ENCODE measurements at regions not wholly inside any gene's neighbourhood (a gene's known extent, or its start where the extent isn't known, plus 50 kb on each side); places are given as distances from the start of the nearest gene placed in this dataset.
"Not testable (repeated sequence)": the region's sequence is repeated elsewhere in the genome, so short reads cannot be mapped to it uniquely, and the experiment has no call there.

DNA sequence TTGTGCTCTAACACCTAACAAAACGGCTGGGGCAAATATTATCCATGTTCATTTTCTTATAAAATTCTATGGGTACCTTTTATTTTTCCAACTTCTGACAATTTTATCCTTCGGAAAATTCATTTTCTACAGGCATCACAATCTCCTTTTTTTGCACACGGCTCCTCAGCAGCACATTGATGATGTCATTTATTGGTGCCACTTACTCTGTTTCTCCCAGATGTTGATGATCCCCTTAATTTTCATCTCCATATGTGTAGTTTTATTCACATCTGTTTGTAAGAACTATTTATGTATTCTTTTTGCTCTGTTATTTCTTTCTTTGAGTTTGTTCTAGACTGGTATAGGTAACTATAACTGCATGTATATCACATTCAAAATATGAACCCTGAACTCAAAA, 1660.8 kb upstream of the DDX18 start:
- Histone ChIP-seq H3K27me3 (no peaks in the 10 kb centered on the region), H3K27ac (no peak overlapping the region), H3K4me3 (no peak overlapping the region), H3K9me3 (ENCODE audit: low read depth) (no peaks in the 10 kb centered on the region), H3K4me1 (ENCODE audit: low read depth) (no peaks in the 10 kb centered on the region), H3K36me3 (no peaks in the 10 kb centered on the region)
- DNase-seq (ENCODE audit: low read depth in 1 of 2, low spot score in 1 of 2), result no peak
- TF ChIP-seq CTCF (IDR thresholded peaks at IDR 0.05; ENCODE audit: low read depth, low read length), result no peak

DNA sequence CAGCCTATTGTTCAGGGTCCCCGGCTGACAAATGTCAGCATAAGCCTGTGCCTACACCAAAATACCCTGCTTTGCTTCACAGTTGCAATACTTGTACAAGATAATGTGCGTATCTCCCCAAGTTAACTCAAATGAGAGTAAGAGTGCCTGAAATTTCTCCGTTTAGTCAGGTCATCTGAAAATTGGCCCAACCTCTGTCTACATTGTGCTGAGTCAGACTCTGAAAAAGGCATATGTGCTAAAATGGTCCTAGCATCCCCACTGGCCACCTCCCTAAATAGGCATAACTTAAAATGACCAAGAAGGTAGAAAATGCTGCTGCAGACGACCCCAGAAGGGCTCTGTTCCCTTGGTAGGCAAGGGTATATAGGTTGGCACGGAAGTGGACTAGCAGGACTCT, 1653.8 kb upstream of the DDX18 start:
- Histone ChIP-seq H3K36me3 (no peaks in the 10 kb centered on the region), H3K27ac (no peak overlapping the region), H3K4me3 (no peak overlapping the region), H3K27me3 (no peaks in the 10 kb centered on the region), H3K4me1 (ENCODE audit: low read depth) (no peaks in the 10 kb centered on the region), H3K9me3 (ENCODE audit: low read depth) (no peaks in the 10 kb centered on the region)
- DNase-seq (ENCODE audit: low read depth in 1 of 2, low spot score in 1 of 2), result no peak
- no peak for TF ChIP-seq CTCF (IDR thresholded peaks at IDR 0.05; ENCODE audit: low read depth, low read length)

DNA sequence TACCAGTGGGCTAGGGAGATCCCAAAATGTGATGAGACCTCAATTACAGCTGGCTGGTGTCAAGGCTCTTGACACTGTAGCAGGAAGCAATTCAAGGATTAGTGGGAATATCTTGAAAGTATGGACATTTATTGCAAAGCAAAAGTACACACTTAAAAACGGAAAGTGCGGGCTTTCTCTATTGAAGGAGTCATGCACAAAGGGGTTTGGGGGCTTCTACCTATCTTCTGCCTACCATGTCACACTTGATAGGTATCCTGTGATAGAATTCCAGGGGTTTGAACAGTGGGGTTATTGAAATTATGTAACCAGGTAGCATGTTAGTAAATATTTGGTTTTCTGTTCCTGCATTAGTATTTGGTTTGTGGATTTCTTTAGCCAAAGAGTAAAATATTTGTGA, 1652.1 kb upstream of the DDX18 start:
- H3K4me1 ChIP-seq (ENCODE audit: low read depth), result no peaks in the 10 kb centered on the region
- DNase-seq (ENCODE audit: low read depth in 1 of 2, low spot score in 1 of 2), result no peak
- no peak for TF ChIP-seq CTCF (IDR thresholded peaks at IDR 0.05; ENCODE audit: low read depth, low read length)
- no peak overlapping the region for H3K4me3 ChIP-seq
- H3K9me3 ChIP-seq (ENCODE audit: low read depth), result no peaks in the 10 kb centered on the region
- H3K36me3 ChIP-seq, result no peaks in the 10 kb centered on the region
- H3K27me3 ChIP-seq, result no peaks in the 10 kb centered on the region
- H3K27ac ChIP-seq, result no peak overlapping the region

DNA sequence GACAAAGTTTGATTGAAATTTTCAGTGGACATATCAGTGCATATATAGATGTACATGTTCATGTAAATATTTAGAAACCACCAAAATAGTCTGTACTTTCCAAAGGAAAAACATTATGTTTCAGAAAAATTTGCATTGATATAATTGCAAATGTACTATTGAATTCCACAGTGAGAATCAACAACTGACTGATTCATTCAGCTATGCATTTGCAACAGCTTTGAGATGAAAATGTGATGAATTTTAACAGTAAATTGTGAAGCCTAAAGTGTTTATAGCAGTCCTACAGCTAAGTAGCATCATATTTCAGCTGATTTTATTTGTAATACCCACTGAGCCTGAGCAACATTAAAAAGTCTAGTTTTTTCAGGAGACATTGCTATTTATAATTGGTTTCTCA, 1647.4 kb upstream of the DDX18 start:
- TF ChIP-seq CTCF (IDR thresholded peaks at IDR 0.05; ENCODE audit: low read depth, low read length), result no peak
- no peaks in the 10 kb centered on the region for H3K27me3 ChIP-seq
- no peak overlapping the region for H3K4me3 ChIP-seq
- H3K36me3 ChIP-seq, result no peaks in the 10 kb centered on the region
- H3K9me3 ChIP-seq (ENCODE audit: low read depth), result no peaks in the 10 kb centered on the region
- no peaks in the 10 kb centered on the region for H3K4me1 ChIP-seq (ENCODE audit: low read depth)
- H3K27ac ChIP-seq, result no peak overlapping the region
- no peak for DNase-seq (ENCODE audit: low read depth in 1 of 2, low spot score in 1 of 2)

DNA sequence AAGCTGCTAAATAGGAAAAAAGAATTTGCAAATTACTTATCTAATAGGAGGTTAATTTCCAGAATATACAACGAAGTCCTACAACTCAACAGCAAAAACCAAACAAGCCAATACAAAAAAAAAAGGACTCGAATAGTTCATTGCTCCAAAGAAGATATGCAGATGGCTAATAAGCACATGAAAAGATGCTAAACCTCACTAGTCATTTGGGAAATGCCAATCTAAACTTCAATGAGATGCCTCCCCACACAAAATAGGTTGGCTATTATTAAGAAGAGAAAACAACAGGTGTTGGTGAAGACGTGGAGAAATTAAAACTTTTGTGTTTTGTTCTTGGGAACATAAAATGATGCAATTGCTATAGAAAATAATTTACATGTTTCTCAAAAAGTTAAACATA, 1634.4 kb upstream of the DDX18 start:
- H3K4me3 ChIP-seq, result no peak overlapping the region
- H3K4me1 ChIP-seq (ENCODE audit: low read depth), result no peaks in the 10 kb centered on the region
- H3K27me3 ChIP-seq, result no peaks in the 10 kb centered on the region
- no peak overlapping the region for H3K27ac ChIP-seq
- TF ChIP-seq CTCF (IDR thresholded peaks at IDR 0.05; ENCODE audit: low read depth, low read length), result no peak
- H3K36me3 ChIP-seq, result no peaks in the 10 kb centered on the region
- H3K9me3 ChIP-seq (ENCODE audit: low read depth), result no peaks in the 10 kb centered on the region
- DNase-seq (ENCODE audit: low read depth in 1 of 2, low spot score in 1 of 2), result no peak

- H3K4me1 ChIP-seq (ENCODE audit: low read depth); DNase-seq (ENCODE audit: low read depth in 1 of 2, low spot score in 1 of 2); H3K27ac ChIP-seq; H3K9me3 ChIP-seq (ENCODE audit: low read depth); H3K4me3 ChIP-seq; H3K36me3 ChIP-seq; H3K27me3 ChIP-seq: not testable (repeated sequence)
Measured at GRCh38 chr2:116190684-116191083, 1623.8 kb upstream of the DDX18 start.
